HCT116 (cell line): ENCODE measurements at regions not wholly inside any gene's neighbourhood (a gene's known extent, or its start where the extent isn't known, plus 50 kb on each side); places are given as distances from the start of the nearest gene placed in this dataset.

Experiments
- ATAC-seq: fragments of 200-7000 bp; cut with Tn5 transposase; 2 replicates; pipeline ENCODE4 v1.9.1; 2020; ENCODE audit warnings: mild to moderate bottlenecking, moderate library complexity
- BruUV-seq: library from RNA; stranded (reverse); fragments of 400-500 nt; replicated peaks from 2 replicates; lab custom pipeline; 2021; lab: Mats Ljungman, UMichigan
- CTCF ChIA-PET: fragments of 300-600 bp; sonication (Branson Sonifier 250); formaldehyde crosslinking; loops from one replicate; lab custom pipeline; 2021; ENCODE audit warnings: antibody characterized with exemption; lab: Charles Lee
- POLR2A ChIA-PET: fragments of 300-600, 350-600 bp; sonication (Branson Sonifier 250); formaldehyde crosslinking; loops from one replicate; lab custom pipeline; 2021; ENCODE audit warnings: antibody characterized with exemption; lab: Charles Lee
- RAD21 ChIA-PET, 2 experiments: fragments of 300-600 bp; sonication (Branson Sonifier 250); formaldehyde crosslinking; loops; one replicate each; lab custom pipeline; 2023; ENCODE audit warnings: low total read pairs in 2 of 2; ENCODE audit not compliant: uncharacterized antibody in 2 of 2, unreplicated experiment in 2 of 2, low non-redundant PET in 1 of 2; lab: Charles Lee
- DNase-seq: peaks from one replicate; pipeline ENCODE4 v3.0.0-alpha.2; 2010; ENCODE audit warnings: low read depth, low spot score
- H2AFZ ChIP-seq: fragments of 200-600 bp; shearing (Covaris generic), sonication (generic); 2 replicates; pipeline ENCODE4 v1.6.1; 2017; ENCODE audit warnings: low read depth, mixed run types, mixed read lengths, antibody characterized with exemption, low read length; ENCODE audit not compliant: poor library complexity, severe bottlenecking
- H3K27ac ChIP-seq: 2 replicates; pipeline ENCODE4 v1.5.1; 2012; ENCODE audit warnings: low read depth, low read length
- H3K27me3 ChIP-seq: fragments of 200-600 bp; sonication (generic); 2 replicates; pipeline ENCODE4 v1.6.1; 2016; ENCODE audit warnings: mixed run types, low read length, mixed read lengths; ENCODE audit not compliant: insufficient read depth
- H3K36me3 ChIP-seq, 2 experiments: fragments of 200-500 bp in 1 of 2; fragments of 200-600 bp in 1 of 2; sonication (Bioruptor generic) in 1 of 2; sonication (generic) in 1 of 2; 2 replicates each; pipeline versions ENCODE4 v1.5.1 to v1.6.1; 2014 to 2016; ENCODE audit warnings: low read length in 2 of 2, inconsistent platforms in 1 of 2, mixed read lengths in 1 of 2, mixed run types in 1 of 2; ENCODE audit not compliant: insufficient read depth in 2 of 2, control insufficient read depth in 1 of 2
- H3K4me1 ChIP-seq, 2 experiments: fragments of 200-600 bp in 1 of 2; sonication (generic) in 1 of 2; 2 replicates each; pipeline versions ENCODE4 v1.5.1 to v1.6.1; 2012 to 2017; ENCODE audit warnings: low read length in 2 of 2, inconsistent platforms in 1 of 2, mild to moderate bottlenecking in 1 of 2, mixed read lengths in 1 of 2, mixed run types in 1 of 2, moderate library complexity in 1 of 2; ENCODE audit not compliant: insufficient read depth in 2 of 2, control insufficient read depth in 1 of 2
- H3K4me2 ChIP-seq: fragments of 200-600 bp; sonication (generic); 2 replicates; pipeline ENCODE4 v1.6.1; 2017; ENCODE audit warnings: mixed run types, low read length, mixed read lengths
- H3K4me3 ChIP-seq, 2 experiments: fragments of 200-600 bp in 1 of 2; sonication (generic) in 1 of 2; replicated peaks in 1 of 2; 2 replicates each; pipeline ENCODE4 v1.5.1; 2011 to 2016; ENCODE audit warnings: low read length in 2 of 2, control low read depth in 1 of 2, low read depth in 1 of 2, mild to moderate bottlenecking in 1 of 2, mixed read lengths in 1 of 2, mixed run types in 1 of 2
- H3K79me2 ChIP-seq: fragments of 200-600 bp; sonication (generic); 2 replicates; pipeline ENCODE4 v1.6.1; 2017; ENCODE audit warnings: mild to moderate bottlenecking, mixed run types, low read length, moderate library complexity, mixed read lengths; ENCODE audit not compliant: insufficient read depth
- H3K9ac ChIP-seq: fragments of 200-600 bp; sonication (generic); 2 replicates; pipeline ENCODE4 v1.6.1; 2016; ENCODE audit warnings: low read length, mixed read lengths
- H3K9me2 ChIP-seq: fragments of 200-600 bp; sonication (generic), shearing (Covaris generic); 2 replicates; pipeline ENCODE4 v1.6.1; 2017; ENCODE audit warnings: mixed run types, mild to moderate bottlenecking, moderate library complexity; ENCODE audit not compliant: insufficient read depth
- H3K9me3 ChIP-seq, 2 experiments: fragments of 200-500 bp in 1 of 2; fragments of 200-600 bp in 1 of 2; sonication (Bioruptor generic) in 1 of 2; sonication (generic) in 1 of 2; 2 replicates each; pipeline ENCODE4 v1.6.1; 2014 to 2017; ENCODE audit warnings: low read length in 2 of 2, mixed read lengths in 2 of 2, inconsistent platforms in 1 of 2, low read depth in 1 of 2, mild to moderate bottlenecking in 1 of 2, mixed run types in 1 of 2, moderate library complexity in 1 of 2; ENCODE audit not compliant: control insufficient read depth in 1 of 2, insufficient read depth in 1 of 2
- H4K20me1 ChIP-seq: fragments of 200-600 bp; sonication (generic), shearing (Covaris generic); 2 replicates; pipeline ENCODE4 v1.6.1; 2017; ENCODE audit warnings: mixed run types, mild to moderate bottlenecking, moderate library complexity; ENCODE audit not compliant: insufficient read depth
- ATF3 ChIP-seq: IDR thresholded peaks from 2 replicates; pipeline ENCODE4 v1.6.1; 2012
- CEBPB ChIP-seq: IDR thresholded peaks from 2 replicates; pipeline ENCODE4 v1.6.1; 2012; ENCODE audit warnings: low read depth
- CTCF ChIP-seq, 3 experiments: fragments of 200-600 bp in 1 of 3; sonication (generic) in 1 of 3; IDR thresholded peaks in 2 of 3; conservative IDR thresholded peaks in 1 of 3; 2 replicates each; pipeline ENCODE4 v1.5.1; 2012 to 2017; ENCODE audit warnings: low read depth in 2 of 3, low read length in 2 of 3, antibody characterized with exemption in 1 of 3, borderline replicate concordance in 1 of 3, control low read depth in 1 of 3, mild to moderate bottlenecking in 1 of 3, mixed read lengths in 1 of 3, mixed run types in 1 of 3, moderate library complexity in 1 of 3; ENCODE audit not compliant: insufficient read depth in 1 of 3
- FOSL1 ChIP-seq: IDR thresholded peaks from 2 replicates; pipeline ENCODE4 v1.6.1; 2012; ENCODE audit warnings: low read depth
- JUND ChIP-seq: IDR thresholded peaks from 2 replicates; pipeline ENCODE4 v1.6.1; 2012
- POLR2A ChIP-seq: IDR thresholded peaks from 2 replicates; pipeline ENCODE4 v1.7.0; 2011; ENCODE audit warnings: borderline replicate concordance; ENCODE audit not compliant: insufficient read depth, insufficient read length; ENCODE audit errors: extremely low read depth
- RAD21 ChIP-seq: IDR thresholded peaks from 2 replicates; pipeline ENCODE4 v1.6.1; 2012; ENCODE audit warnings: low read depth, mild to moderate bottlenecking
- SP1 ChIP-seq: IDR thresholded peaks from 2 replicates; pipeline ENCODE4 v1.6.1; 2012; ENCODE audit warnings: low read depth
- SRF ChIP-seq: IDR thresholded peaks from 2 replicates; pipeline ENCODE4 v1.6.1; 2012; ENCODE audit warnings: low read depth
- TCF7L2 ChIP-seq: IDR thresholded peaks from 2 replicates; pipeline ENCODE4 v1.7.0; 2011; ENCODE audit warnings: borderline replicate concordance, inconsistent platforms; ENCODE audit not compliant: insufficient read depth, insufficient read length; ENCODE audit errors: extremely low read depth
- YY1 ChIP-seq: IDR thresholded peaks from 2 replicates; pipeline ENCODE4 v1.6.1; 2011; ENCODE audit warnings: low read length, low read depth, moderate library complexity, mild to moderate bottlenecking; ENCODE audit not compliant: insufficient replicate concordance; ENCODE audit errors: extremely low read depth
- intact Hi-C: fragments of 100-400 bp; cut with micrococcal nuclease; formaldehyde crosslinking; loops from 2 replicates; pipeline ENCODE4 v1.10.0; 2022
- TF ChIP-seq, protein P1 (sequence below): IDR thresholded peaks from 2 replicates; pipeline ENCODE4 v1.6.1; 2012; ENCODE audit warnings: low read depth
- TF ChIP-seq, protein P2 (sequence below): IDR thresholded peaks from 2 replicates; pipeline ENCODE4 v1.6.1; 2012

DNA sequence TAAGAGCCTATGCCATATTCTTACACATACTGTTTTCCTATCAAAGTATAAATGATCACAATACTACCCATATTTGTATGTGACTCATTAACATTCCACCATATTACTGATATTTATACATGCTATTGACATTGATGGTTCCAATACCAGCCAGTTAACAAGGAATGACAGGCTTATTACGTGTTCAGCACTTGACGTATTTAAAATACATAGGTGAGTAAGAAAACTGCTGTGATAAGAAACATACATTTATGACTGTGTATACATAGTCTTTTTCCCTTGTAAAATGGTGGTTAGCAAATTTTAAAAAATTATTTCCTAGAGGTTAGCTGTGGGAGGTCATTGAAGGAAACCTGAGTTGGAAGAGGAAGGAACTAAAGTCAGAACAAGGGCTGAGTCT lies 81.1 kb upstream of the NEUROD6 start:
- H3K4me2 ChIP-seq: no peak overlapping the region

DNA sequence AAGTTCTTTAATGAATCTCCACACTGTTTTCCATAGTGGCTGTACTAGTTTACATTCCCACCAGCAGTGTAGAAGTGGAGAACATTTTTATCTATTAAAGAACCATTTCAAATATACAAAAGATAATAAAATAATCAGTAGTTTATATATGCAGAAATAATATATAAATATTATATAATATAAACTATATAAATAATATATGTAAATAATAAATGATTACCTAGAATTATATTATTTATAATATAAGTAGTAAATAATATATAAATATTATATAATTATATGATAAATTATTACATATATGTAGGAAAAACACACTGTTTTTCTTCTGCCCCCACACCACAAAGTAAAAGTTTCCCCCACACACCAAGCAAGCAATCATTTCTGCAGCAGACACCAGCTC lies 83.5 kb upstream of the NEUROD6 start:
- Histone ChIP-seq H3K27me3 (peaks cover 39% of the 10 kb centered on the region), H3K27ac (no peak overlapping the region), H2AFZ (no peak overlapping the region), H3K4me2 (no peak overlapping the region), H3K9me3 (no peaks in the 10 kb centered on the region), H3K9me2 (no peaks in the 10 kb centered on the region), H3K79me2 (no peaks in the 10 kb centered on the region), H3K4me1 (no peaks in the 10 kb centered on the region), H3K36me3 (no peaks in the 10 kb centered on the region), H3K9ac (no peak overlapping the region), H4K20me1 (no peaks in the 10 kb centered on the region), H3K4me3 (no peak overlapping the region)
- BruUV-seq: no TSS peak
- ATAC-seq (no peak), DNase-seq (no peak)
- intact Hi-C loops: no loop called here
- ChIA-PET CTCF (no interaction called here), POLR2A (no interaction called here), RAD21 (no interaction called here)
- TF ChIP-seq, protein P1, sequence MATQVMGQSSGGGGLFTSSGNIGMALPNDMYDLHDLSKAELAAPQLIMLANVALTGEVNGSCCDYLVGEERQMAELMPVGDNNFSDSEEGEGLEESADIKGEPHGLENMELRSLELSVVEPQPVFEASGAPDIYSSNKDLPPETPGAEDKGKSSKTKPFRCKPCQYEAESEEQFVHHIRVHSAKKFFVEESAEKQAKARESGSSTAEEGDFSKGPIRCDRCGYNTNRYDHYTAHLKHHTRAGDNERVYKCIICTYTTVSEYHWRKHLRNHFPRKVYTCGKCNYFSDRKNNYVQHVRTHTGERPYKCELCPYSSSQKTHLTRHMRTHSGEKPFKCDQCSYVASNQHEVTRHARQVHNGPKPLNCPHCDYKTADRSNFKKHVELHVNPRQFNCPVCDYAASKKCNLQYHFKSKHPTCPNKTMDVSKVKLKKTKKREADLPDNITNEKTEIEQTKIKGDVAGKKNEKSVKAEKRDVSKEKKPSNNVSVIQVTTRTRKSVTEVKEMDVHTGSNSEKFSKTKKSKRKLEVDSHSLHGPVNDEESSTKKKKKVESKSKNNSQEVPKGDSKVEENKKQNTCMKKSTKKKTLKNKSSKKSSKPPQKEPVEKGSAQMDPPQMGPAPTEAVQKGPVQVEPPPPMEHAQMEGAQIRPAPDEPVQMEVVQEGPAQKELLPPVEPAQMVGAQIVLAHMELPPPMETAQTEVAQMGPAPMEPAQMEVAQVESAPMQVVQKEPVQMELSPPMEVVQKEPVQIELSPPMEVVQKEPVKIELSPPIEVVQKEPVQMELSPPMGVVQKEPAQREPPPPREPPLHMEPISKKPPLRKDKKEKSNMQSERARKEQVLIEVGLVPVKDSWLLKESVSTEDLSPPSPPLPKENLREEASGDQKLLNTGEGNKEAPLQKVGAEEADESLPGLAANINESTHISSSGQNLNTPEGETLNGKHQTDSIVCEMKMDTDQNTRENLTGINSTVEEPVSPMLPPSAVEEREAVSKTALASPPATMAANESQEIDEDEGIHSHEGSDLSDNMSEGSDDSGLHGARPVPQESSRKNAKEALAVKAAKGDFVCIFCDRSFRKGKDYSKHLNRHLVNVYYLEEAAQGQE: no peak
- TF ChIP-seq CEBPB (no peak), YY1 (no peak), JUND (no peak), RAD21 (no peak), FOSL1 (no peak), SRF (no peak), CTCF (IDR thresholded peaks at IDR 0.05 in 2 of 3, conservative IDR thresholded peaks at IDR 0.05 in 1 of 3; ENCODE audit: borderline replicate concordance in 1 of 3, insufficient read depth in 1 of 3, low read depth in 2 of 3, low read length in 2 of 3) (no peak), POLR2A (no peak), SP1 (no peak), TCF7L2 (no peak)
- TF ChIP-seq, protein P2, sequence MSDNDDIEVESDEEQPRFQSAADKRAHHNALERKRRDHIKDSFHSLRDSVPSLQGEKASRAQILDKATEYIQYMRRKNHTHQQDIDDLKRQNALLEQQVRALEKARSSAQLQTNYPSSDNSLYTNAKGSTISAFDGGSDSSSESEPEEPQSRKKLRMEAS: no peak

More for the DNA sequence above, 81.1 kb upstream of the NEUROD6 start:
- ChIA-PET POLR2A (no interaction called here), CTCF (interaction anchor here (0.5 to 3.1 kb wide), 2 partner anchors 20 to 22 kb away, joined by 3 to 8 read pairs; no protein-coding TSS in a partner anchor), RAD21 (no interaction called here)
- no peaks in the 10 kb centered on the region for H3K9me3 ChIP-seq
- ATAC-seq (no peak), DNase-seq (no peak)
- no peaks in the 10 kb centered on the region for H4K20me1 ChIP-seq
- no peaks in the 10 kb centered on the region for H3K36me3 ChIP-seq
- no peaks in the 10 kb centered on the region for H3K4me1 ChIP-seq
- BruUV-seq: no TSS peak
- intact Hi-C loops: no loop called here
- no peak for TF ChIP-seq ATF3
- TF ChIP-seq, all 23 proteins: peak for 0
- no peaks in the 10 kb centered on the region for H3K9me2 ChIP-seq
- H3K27ac ChIP-seq: no peak overlapping the region
- no peaks in the 10 kb centered on the region for H3K79me2 ChIP-seq
- H3K27me3 ChIP-seq: peaks cover 41% of the 10 kb centered on the region
- no peak overlapping the region for H2AFZ ChIP-seq
- no peak overlapping the region for H3K4me3 ChIP-seq
- no peak overlapping the region for H3K9ac ChIP-seq
